ENCODE measurements at regions not wholly inside any gene's neighbourhood (a gene's known extent, or its start where the extent isn't known, plus 50 kb on each side); places are given as distances from the start of the nearest gene placed in this dataset.
"Not testable (repeated sequence)": the region's sequence is repeated elsewhere in the genome, so short reads cannot be mapped to it uniquely, and the experiment has no call there.

GRCh38 chr9:62816331-62816730 is 1626.5 kb downstream of the SPATA31A7 start:
- H3K36me3 ChIP-seq; H3K9me3 ChIP-seq (ENCODE audit: low read depth); DNase-seq (ENCODE audit: low read depth in 1 of 2, low spot score in 1 of 2); H3K4me3 ChIP-seq; H3K4me1 ChIP-seq (ENCODE audit: low read depth); H3K27ac ChIP-seq: not testable (repeated sequence)
- H3K27me3 ChIP-seq, result peaks cover 63% of the 10 kb centered on the region

GRCh38 chr9:62817214-62817613 is 1627.4 kb downstream of the SPATA31A7 start:
- H3K9me3 ChIP-seq (ENCODE audit: low read depth); H3K4me1 ChIP-seq (ENCODE audit: low read depth); H3K4me3 ChIP-seq; H3K36me3 ChIP-seq; H3K27ac ChIP-seq; DNase-seq (ENCODE audit: low read depth in 1 of 2, low spot score in 1 of 2): not testable (repeated sequence)
- peaks cover 57% of the 10 kb centered on the region for H3K27me3 ChIP-seq

GRCh38 chr9:62822185-62822584 is 1632.3 kb downstream of the SPATA31A7 start:
- not testable (repeated sequence) for H3K27ac ChIP-seq; H3K9me3 ChIP-seq (ENCODE audit: low read depth)
- peaks cover 45% of the 10 kb centered on the region for H3K27me3 ChIP-seq

GRCh38 chr9:62827957-62828907 is 1638.4 kb downstream of the SPATA31A7 start:
- not testable (repeated sequence) for H3K36me3 ChIP-seq; H3K4me1 ChIP-seq (ENCODE audit: low read depth); H3K4me3 ChIP-seq; DNase-seq (ENCODE audit: low read depth in 1 of 2, low spot score in 1 of 2); H3K27ac ChIP-seq; H3K9me3 ChIP-seq (ENCODE audit: low read depth)
- peaks cover 63% of the 10 kb centered on the region for H3K27me3 ChIP-seq

More at GRCh38 chr9:62822185-62822584, 1632.3 kb downstream of the SPATA31A7 start:
- not testable (repeated sequence) for H3K4me1 ChIP-seq (ENCODE audit: low read depth); DNase-seq (ENCODE audit: low read depth in 1 of 2, low spot score in 1 of 2); H3K4me3 ChIP-seq; H3K36me3 ChIP-seq

- H3K27me3 ChIP-seq, result peaks cover 69% of the 10 kb centered on the region
- H3K27ac ChIP-seq; H3K36me3 ChIP-seq; H3K9me3 ChIP-seq (ENCODE audit: low read depth); H3K4me3 ChIP-seq; H3K4me1 ChIP-seq (ENCODE audit: low read depth); DNase-seq (ENCODE audit: low read depth in 1 of 2, low spot score in 1 of 2): not testable (repeated sequence)
These were observed 1641.1 kb downstream of the SPATA31A7 start for GRCh38 chr9:62830829-62831459.

- not testable (repeated sequence) for DNase-seq (ENCODE audit: low read depth in 1 of 2, low spot score in 1 of 2); H3K27ac ChIP-seq; H3K4me3 ChIP-seq; H3K36me3 ChIP-seq; H3K4me1 ChIP-seq (ENCODE audit: low read depth); H3K9me3 ChIP-seq (ENCODE audit: low read depth)
- H3K27me3 ChIP-seq, result peaks cover 67% of the 10 kb centered on the region
These were observed 1643.7 kb downstream of the SPATA31A7 start for GRCh38 chr9:62833323-62834200.

GRCh38 chr9:62837254-62837911 is 1647.5 kb downstream of the SPATA31A7 start:
- Histone ChIP-seq H3K4me3 (peak overlapping the region; percentile 25), H3K27me3 (peaks cover 60% of the 10 kb centered on the region)
- H3K27ac ChIP-seq; H3K9me3 ChIP-seq (ENCODE audit: low read depth); H3K4me1 ChIP-seq (ENCODE audit: low read depth); H3K36me3 ChIP-seq: not testable (repeated sequence)
- DNase-seq (ENCODE audit: low read depth in 1 of 2, low spot score in 1 of 2), result peak in 1 of 2 donors; percentile 26

GRCh38 chr9:62838024-62838718 is 1648.3 kb downstream of the SPATA31A7 start:
- not testable (repeated sequence) for H3K9me3 ChIP-seq (ENCODE audit: low read depth); H3K36me3 ChIP-seq; H3K4me1 ChIP-seq (ENCODE audit: low read depth); H3K27ac ChIP-seq
- H3K27me3 ChIP-seq, result peaks cover 68% of the 10 kb centered on the region
- DNase-seq (ENCODE audit: low read depth in 1 of 2, low spot score in 1 of 2), result peak; percentile 79 to 85
- peak overlapping the region; percentile 25 for H3K4me3 ChIP-seq

- H3K27me3 ChIP-seq, result peaks cover 69% of the 10 kb centered on the region
- H3K36me3 ChIP-seq; H3K9me3 ChIP-seq (ENCODE audit: low read depth); H3K4me1 ChIP-seq (ENCODE audit: low read depth); H3K4me3 ChIP-seq; H3K27ac ChIP-seq; DNase-seq (ENCODE audit: low read depth in 1 of 2, low spot score in 1 of 2): not testable (repeated sequence)
These were observed 1649.3 kb downstream of the SPATA31A7 start for GRCh38 chr9:62839168-62839567.

- not testable (repeated sequence) for H3K4me3 ChIP-seq; H3K27ac ChIP-seq; H3K36me3 ChIP-seq; H3K9me3 ChIP-seq (ENCODE audit: low read depth); H3K4me1 ChIP-seq (ENCODE audit: low read depth); DNase-seq (ENCODE audit: low read depth in 1 of 2, low spot score in 1 of 2)
- peaks cover 71% of the 10 kb centered on the region for H3K27me3 ChIP-seq
These were observed 1653.3 kb downstream of the SPATA31A7 start for GRCh38 chr9:62843145-62843544.

- H3K27ac ChIP-seq; H3K4me3 ChIP-seq; H3K9me3 ChIP-seq (ENCODE audit: low read depth); H3K36me3 ChIP-seq; H3K4me1 ChIP-seq (ENCODE audit: low read depth); DNase-seq (ENCODE audit: low read depth in 1 of 2, low spot score in 1 of 2): not testable (repeated sequence)
- peaks cover 69% of the 10 kb centered on the region for H3K27me3 ChIP-seq
These were observed 1654.0 kb downstream of the SPATA31A7 start for GRCh38 chr9:62843706-62844290.

GRCh38 chr9:62844681-62845185 is 1654.9 kb downstream of the SPATA31A7 start:
- not testable (repeated sequence) for DNase-seq (ENCODE audit: low read depth in 1 of 2, low spot score in 1 of 2)

More at GRCh38 chr9:62844681-62845185, 1654.9 kb downstream of the SPATA31A7 start:
- not testable (repeated sequence) for H3K4me1 ChIP-seq (ENCODE audit: low read depth); H3K36me3 ChIP-seq; H3K27ac ChIP-seq; H3K9me3 ChIP-seq (ENCODE audit: low read depth); H3K4me3 ChIP-seq
- H3K27me3 ChIP-seq, result peaks cover 65% of the 10 kb centered on the region
